GM18867 (cell line): ENCODE measurements at regions not wholly inside any gene's neighbourhood (a gene's known extent, or its start where the extent isn't known, plus 50 kb on each side); places are given as distances from the start of the nearest gene placed in this dataset.

Experiments
- ATAC-seq: cut with Tn5 transposase; IDR thresholded peaks from one replicate; pipeline ENCODE4 v1.9.1; 2021; ENCODE audit warnings: mild to moderate bottlenecking, moderate library complexity; ENCODE audit not compliant: unreplicated experiment

- no peak for ATAC-seq
These were observed 82.0 kb upstream of the PAK5 start for GRCh38 chr20:9920866-9921265.

GRCh38 chr20:9919271-9920014, 80.6 kb upstream of the PAK5 start:
- ATAC-seq: peak; percentile 80

- peak; percentile 40 for ATAC-seq
These were observed 79.5 kb upstream of the PAK5 start for GRCh38 chr20:9918348-9918747.

- ATAC-seq: no peak
These were observed 77.9 kb upstream of the PAK5 start for GRCh38 chr20:9916761-9917160.

- ATAC-seq: peak; percentile 65
These were observed 74.1 kb upstream of the PAK5 start for GRCh38 chr20:9912858-9913434.

- no peak for ATAC-seq
These were observed 73.4 kb upstream of the PAK5 start for GRCh38 chr20:9912290-9912689.

- no peak for ATAC-seq
These were observed 72.6 kb upstream of the PAK5 start for GRCh38 chr20:9911519-9911918.

- ATAC-seq: no peak
These were observed 70.3 kb upstream of the PAK5 start for GRCh38 chr20:9909167-9909566.

- ATAC-seq: peak; percentile 61
These were observed 64.3 kb upstream of the PAK5 start for GRCh38 chr20:9903048-9903655.

GRCh38 chr20:9889270-9889981, 50.5 kb upstream of the PAK5 start:
- ATAC-seq: peak; percentile 71
